GM23248 (cell line): ENCODE measurements at regions not wholly inside any gene's neighbourhood (a gene's known extent, or its start where the extent isn't known, plus 50 kb on each side); places are given as distances from the start of the nearest gene placed in this dataset.

Source experiments
- EZH2 ChIP-seq: fragments of 200-600 bp; sonication (generic); IDR thresholded peaks from 2 replicates; pipeline ENCODE4 v1.6.1; 2018; ENCODE audit warnings: antibody characterized with exemption, mild to moderate bottlenecking; ENCODE audit not compliant: insufficient read depth, poor library complexity, severe bottlenecking
- EZH2phosphoT487 ChIP-seq: fragments of 200-600 bp; sonication (generic); IDR thresholded peaks from 2 replicates; pipeline ENCODE4 v1.6.1; 2018; ENCODE audit warnings: antibody characterized with exemption, moderate library complexity, mild to moderate bottlenecking, low read depth; ENCODE audit not compliant: insufficient read depth

- no peak for TF ChIP-seq EZH2
- TF ChIP-seq EZH2phosphoT487, result no peak
These were observed 213.9 kb downstream of the BAMBI start for GRCh38 chr10:28891058-28891713.
